IMR-90 (cell line): ENCODE measurements at regions not wholly inside any gene's neighbourhood (a gene's known extent, or its start where the extent isn't known, plus 50 kb on each side); places are given as distances from the start of the nearest gene placed in this dataset.

Experiments used
- CEBPB ChIP-seq: IDR thresholded peaks from 2 replicates; pipeline ENCODE4 v1.6.1; 2012; ENCODE audit warnings: low read depth, low read length, improper control_type of control experiment
- CHD1 ChIP-seq: IDR thresholded peaks from 2 replicates; pipeline ENCODE4 v1.6.1; 2012; ENCODE audit warnings: low read depth, low read length, improper control_type of control experiment
- CTCF ChIP-seq: conservative IDR thresholded peaks from 2 replicates; pipeline ENCODE4 v1.5.1; 2012; ENCODE audit warnings: mild to moderate bottlenecking, low read depth, low read length, improper control_type of control experiment
- ELK1 ChIP-seq: fragments of 150-350 bp; IDR thresholded peaks from 2 replicates; pipeline ENCODE4 v1.6.1; 2016; ENCODE audit warnings: low read depth, mild to moderate bottlenecking, low read length, moderate library complexity, borderline replicate concordance
- FOS ChIP-seq: fragments of 150-350 bp; IDR thresholded peaks from 2 replicates; pipeline ENCODE4 v1.6.1; 2016; ENCODE audit warnings: low read depth, low read length
- MXI1 ChIP-seq: IDR thresholded peaks from 2 replicates; pipeline ENCODE4 v1.6.1; 2012; ENCODE audit warnings: low read depth, mild to moderate bottlenecking, low read length, moderate library complexity, borderline replicate concordance
- NFE2L2 ChIP-seq: fragments of 150-350 bp; IDR thresholded peaks from 2 replicates; pipeline ENCODE4 v1.6.1; 2016; ENCODE audit warnings: low read depth, mild to moderate bottlenecking, low read length
- POLR2A ChIP-seq: IDR thresholded peaks from 2 replicates; pipeline ENCODE4 v1.6.1; 2012; ENCODE audit warnings: mild to moderate bottlenecking, low read depth, low read length
- RAD21 ChIP-seq: IDR thresholded peaks from 2 replicates; pipeline ENCODE4 v1.6.1; 2012; ENCODE audit warnings: low read length, improper control_type of control experiment
- RCOR1 ChIP-seq: IDR thresholded peaks from 2 replicates; pipeline ENCODE4 v1.6.1; 2012; ENCODE audit warnings: mild to moderate bottlenecking, low read length, improper control_type of control experiment; ENCODE audit not compliant: insufficient replicate concordance
- SMC3 ChIP-seq: fragments of 150-350 bp; IDR thresholded peaks from 2 replicates; pipeline ENCODE4 v1.6.1; 2016; ENCODE audit warnings: low read depth, mild to moderate bottlenecking, antibody characterized with exemption, low read length, moderate library complexity
- USF2 ChIP-seq: fragments of 150-350 bp; IDR thresholded peaks from 2 replicates; pipeline ENCODE4 v1.6.1; 2017; ENCODE audit warnings: mild to moderate bottlenecking, antibody characterized with exemption, low read length, low read depth

- TF ChIP-seq CTCF, result no peak
- TF ChIP-seq POLR2A, result no peak
- TF ChIP-seq USF2, result no peak
- TF ChIP-seq RAD21, result no peak
- no peak for TF ChIP-seq ELK1
- no peak for TF ChIP-seq CHD1
- TF ChIP-seq SMC3, result no peak
- TF ChIP-seq NFE2L2, result no peak
- no peak for TF ChIP-seq MXI1
- TF ChIP-seq CEBPB, result no peak
- no peak for TF ChIP-seq RCOR1
- no peak for TF ChIP-seq FOS
These were observed 417.2 kb upstream of the KAZN start for GRCh38 chr1:14181191-14181795.
